Kidney (tissue), 13 donors: ENCODE measurements at regions not wholly inside any gene's neighbourhood (a gene's known extent, or its start where the extent isn't known, plus 50 kb on each side); places are given as distances from the start of the nearest gene placed in this dataset.

Experiments
- DNase-seq, 5 donors: peaks; one replicate each; pipeline ENCODE4 v3.0.0-alpha.2; 2013 to 2020
- FAIRE-seq: peaks from 2 replicates; lab custom pipeline; 2012; peaks lifted over from hg19 to GRCh38; lab: Jason Lieb, UNC
- H3K27ac ChIP-seq, 2 donors: one replicate each; pipeline ENCODE4 v1.7.0; 2013; ENCODE audit warnings: low read depth in 2 of 2, low read length in 2 of 2, inconsistent platforms in 1 of 2
- H3K27me3 ChIP-seq: one replicate; pipeline ENCODE4 v1.7.1; 2013; ENCODE audit warnings: low read length, inconsistent platforms; ENCODE audit not compliant: control insufficient read depth, insufficient read depth
- H3K36me3 ChIP-seq, 3 donors: one replicate each; pipeline versions ENCODE4 v1.7.0 to v1.7.1; 2013; ENCODE audit warnings: low read length in 3 of 3, control low read depth in 1 of 3, inconsistent platforms in 1 of 3; ENCODE audit not compliant: insufficient read depth in 3 of 3, control insufficient read depth in 2 of 3
- H3K4me1 ChIP-seq, 3 donors: one replicate each; pipeline versions ENCODE4 v1.7.0 to v1.7.1; 2013; ENCODE audit warnings: low read length in 3 of 3, inconsistent platforms in 1 of 3, low read depth in 1 of 3; ENCODE audit not compliant: control insufficient read depth in 2 of 3, insufficient read depth in 2 of 3
- H3K4me3 ChIP-seq, 3 donors: one replicate each; pipeline versions ENCODE4 v1.7.0 to v1.8.1; 2013; ENCODE audit warnings: low read length in 3 of 3, control low read depth in 1 of 3, inconsistent platforms in 1 of 3
- H3K9ac ChIP-seq, 3 donors: one replicate each; pipeline versions ENCODE4 v1.7.0 to v1.7.1; 2013; ENCODE audit warnings: low read length in 3 of 3, control low read depth in 1 of 3, inconsistent platforms in 1 of 3
- H3K9me3 ChIP-seq, 3 donors: one replicate each; pipeline versions ENCODE4 v1.7.0 to v1.7.1; 2013; ENCODE audit warnings: low read length in 3 of 3, control low read depth in 1 of 3, inconsistent platforms in 1 of 3; ENCODE audit not compliant: control insufficient read depth in 2 of 3, insufficient read depth in 1 of 3
- intact Hi-C: fragments of 100-400 bp; cut with DNase I; formaldehyde crosslinking; loops from one replicate; pipeline ENCODE4 v1.11.1; 2022
- TF ChIP-seq, protein P1 (sequence below): IDR thresholded peaks from 3 replicates; pipeline ENCODE4 v1.5.1; 2012; ENCODE audit warnings: mild to moderate bottlenecking, moderate library complexity, borderline replicate concordance; ENCODE audit not compliant: insufficient read depth; ENCODE audit errors: extremely low read depth
- donor health status: control.
- donor health status: control.
- donor health status: control.
- donor health status: control.
- donor health status: control.
- donor health status: DM: yes; HTN: yes; CAD: no.
- donor health status: Normal renal cell carcinoma (clear cell type).

DNA sequence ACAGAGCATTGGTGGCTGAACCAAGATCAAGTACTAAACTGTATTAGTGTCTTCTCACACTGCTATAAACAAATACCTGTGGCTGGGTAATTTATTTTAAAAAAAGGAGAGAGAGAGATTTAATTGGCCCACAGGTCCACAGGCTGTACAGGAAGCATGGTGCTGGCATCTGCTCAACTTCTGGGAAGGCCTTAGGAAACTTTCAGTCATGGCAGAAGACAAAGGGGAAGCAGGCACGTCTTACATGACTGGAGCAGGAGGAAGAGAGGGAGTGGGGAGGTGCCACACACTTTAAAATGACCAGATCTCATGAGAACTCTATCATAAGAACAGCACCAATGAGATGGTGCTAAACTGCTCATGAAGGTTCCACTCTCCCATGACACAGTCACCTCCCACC lies 95.2 kb upstream of the JCAD start:
- H3K27ac ChIP-seq = no peak overlapping the region
- intact Hi-C loops = no loop called here
- H3K36me3 ChIP-seq = no peaks in the 10 kb centered on the region
- TF ChIP-seq, protein P1, sequence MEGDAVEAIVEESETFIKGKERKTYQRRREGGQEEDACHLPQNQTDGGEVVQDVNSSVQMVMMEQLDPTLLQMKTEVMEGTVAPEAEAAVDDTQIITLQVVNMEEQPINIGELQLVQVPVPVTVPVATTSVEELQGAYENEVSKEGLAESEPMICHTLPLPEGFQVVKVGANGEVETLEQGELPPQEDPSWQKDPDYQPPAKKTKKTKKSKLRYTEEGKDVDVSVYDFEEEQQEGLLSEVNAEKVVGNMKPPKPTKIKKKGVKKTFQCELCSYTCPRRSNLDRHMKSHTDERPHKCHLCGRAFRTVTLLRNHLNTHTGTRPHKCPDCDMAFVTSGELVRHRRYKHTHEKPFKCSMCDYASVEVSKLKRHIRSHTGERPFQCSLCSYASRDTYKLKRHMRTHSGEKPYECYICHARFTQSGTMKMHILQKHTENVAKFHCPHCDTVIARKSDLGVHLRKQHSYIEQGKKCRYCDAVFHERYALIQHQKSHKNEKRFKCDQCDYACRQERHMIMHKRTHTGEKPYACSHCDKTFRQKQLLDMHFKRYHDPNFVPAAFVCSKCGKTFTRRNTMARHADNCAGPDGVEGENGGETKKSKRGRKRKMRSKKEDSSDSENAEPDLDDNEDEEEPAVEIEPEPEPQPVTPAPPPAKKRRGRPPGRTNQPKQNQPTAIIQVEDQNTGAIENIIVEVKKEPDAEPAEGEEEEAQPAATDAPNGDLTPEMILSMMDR = no peak
- no peaks in the 10 kb centered on the region for H3K9me3 ChIP-seq
- FAIRE-seq (no peak), DNase-seq (no peak)
- H3K27me3 ChIP-seq = no peaks in the 10 kb centered on the region
- H3K9ac ChIP-seq = no peak overlapping the region
- no peaks in the 10 kb centered on the region for H3K4me1 ChIP-seq
- H3K4me3 ChIP-seq = no peak overlapping the region

DNA sequence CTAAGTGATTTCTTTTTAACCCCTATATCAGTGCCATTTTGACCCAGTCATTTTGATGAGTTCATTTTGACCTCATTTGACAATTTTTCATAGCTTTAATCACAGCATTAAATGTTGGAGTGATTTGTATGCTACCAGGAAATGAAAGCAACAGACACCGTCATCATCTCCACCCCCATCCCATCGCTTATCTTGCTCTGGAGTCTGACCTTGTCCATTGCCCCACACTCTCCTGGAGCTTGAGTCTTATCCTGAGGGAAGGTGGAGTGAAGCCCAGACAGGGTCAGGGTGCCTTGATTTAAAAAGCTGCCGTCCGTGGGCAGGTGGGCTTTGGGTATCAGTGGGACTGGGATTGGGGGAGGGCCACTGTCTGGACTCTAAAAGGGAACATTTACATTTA lies 94.7 kb upstream of the JCAD start:
- no peaks in the 10 kb centered on the region for H3K9me3 ChIP-seq
- H3K27me3 ChIP-seq = no peaks in the 10 kb centered on the region
- H3K4me1 ChIP-seq = no peaks in the 10 kb centered on the region
- intact Hi-C loops = no loop called here
- H3K27ac ChIP-seq = no peak overlapping the region
- TF ChIP-seq, protein P1 = no peak
- DNase-seq = no peak
- no peak overlapping the region for H3K9ac ChIP-seq
- no peaks in the 10 kb centered on the region for H3K36me3 ChIP-seq
- H3K4me3 ChIP-seq = no peak overlapping the region
- FAIRE-seq = no peak

DNA sequence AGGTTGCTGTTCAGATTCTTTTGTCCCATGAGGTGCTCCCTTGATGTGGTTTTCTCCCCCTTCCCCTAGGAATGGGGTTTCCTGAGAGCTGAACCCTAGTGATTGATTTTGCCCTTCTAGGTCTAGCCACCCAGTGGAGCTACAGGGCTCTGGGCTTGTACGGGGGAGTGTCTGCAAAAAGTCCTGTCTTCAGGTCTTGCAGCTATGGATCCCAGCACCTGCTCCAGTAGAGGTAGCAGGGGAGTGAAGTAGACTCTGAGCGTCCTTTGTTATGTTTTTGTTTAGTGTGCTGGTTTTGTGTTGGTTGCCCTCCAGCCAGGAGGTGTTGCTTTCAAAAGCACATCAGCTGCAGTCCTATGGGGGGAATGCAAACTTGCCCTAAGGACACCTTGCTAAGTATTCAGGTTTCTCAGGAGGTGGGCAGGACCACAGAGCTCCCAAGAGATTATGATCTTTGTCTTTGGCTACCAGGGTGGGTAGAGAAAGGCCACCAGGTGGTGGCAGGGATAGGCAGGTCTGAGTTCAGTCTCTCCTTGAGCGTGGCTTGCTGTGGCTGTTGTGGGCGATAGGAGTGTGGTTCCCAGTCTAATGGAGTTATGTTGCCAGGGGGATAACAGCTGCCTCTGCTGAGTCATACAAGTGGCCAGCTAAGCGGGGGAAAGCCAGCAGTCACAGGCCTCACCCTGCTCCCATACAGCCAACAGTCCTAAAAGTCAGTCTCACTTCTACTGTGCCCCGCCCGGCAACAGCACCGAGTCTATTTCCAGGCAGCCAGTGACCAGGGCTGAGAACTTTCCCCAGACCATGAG lies 92.4 kb upstream of the JCAD start:
- Histone ChIP-seq H3K27me3 (no peaks in the 10 kb centered on the region), H3K4me1 (no peaks in the 10 kb centered on the region), H3K9me3 (no peaks in the 10 kb centered on the region), H3K36me3 (no peaks in the 10 kb centered on the region), H3K9ac (no peak overlapping the region), H3K27ac (no peak overlapping the region), H3K4me3 (no peak overlapping the region)
- TF ChIP-seq, protein P1 = no peak
- intact Hi-C loops = no loop called here
- FAIRE-seq (no peak), DNase-seq (no peak)
